DND-41 (cell line): ENCODE measurements at regions not wholly inside any gene's neighbourhood (a gene's known extent, or its start where the extent isn't known, plus 50 kb on each side); places are given as distances from the start of the nearest gene placed in this dataset.
"Not testable (repeated sequence)": the region's sequence is repeated elsewhere in the genome, so short reads cannot be mapped to it uniquely, and the experiment has no call there.

Experiments used
- ATAC-seq: fragments of 200-7000 bp; cut with Tn5 transposase; 3 replicates; pipeline ENCODE4 v1.9.1; 2021; ENCODE audit warnings: low read depth; ENCODE audit not compliant: insufficient read depth
- DNase-seq: peaks from one replicate; pipeline ENCODE4 v3.0.0-alpha.2; 2020
- H2AFZ ChIP-seq: 2 replicates; pipeline ENCODE4 v1.6.0; 2012; ENCODE audit warnings: low read depth, low read length
- H3K27ac ChIP-seq: 2 replicates; pipeline ENCODE4 v1.5.1; 2012; ENCODE audit warnings: low read length, inconsistent platforms
- H3K27me3 ChIP-seq: fragments of 200-600 bp; sonication (generic); 2 replicates; pipeline ENCODE4 v1.6.0; 2012; ENCODE audit warnings: low read length, mild to moderate bottlenecking, inconsistent platforms; ENCODE audit not compliant: insufficient read depth, poor library complexity
- H3K36me3 ChIP-seq: 2 replicates; pipeline ENCODE4 v1.5.1; 2012; ENCODE audit warnings: low read length, inconsistent platforms; ENCODE audit not compliant: insufficient read depth
- H3K4me1 ChIP-seq: 2 replicates; pipeline ENCODE4 v1.5.1; 2012; ENCODE audit warnings: mild to moderate bottlenecking, low read length; ENCODE audit not compliant: insufficient read depth
- H3K4me2 ChIP-seq: 2 replicates; pipeline ENCODE4 v1.6.0; 2012; ENCODE audit warnings: mild to moderate bottlenecking, moderate library complexity, low read length, inconsistent platforms; ENCODE audit not compliant: insufficient read depth
- H3K4me3 ChIP-seq, 2 experiments: fragments of 200-600 bp in 1 of 2; shearing (Covaris generic) in 1 of 2; 2 replicates each; pipeline ENCODE4 v1.5.1; 2012 to 2016; ENCODE audit warnings: inconsistent platforms in 2 of 2, low read length in 2 of 2, mild to moderate bottlenecking in 2 of 2, low read depth in 1 of 2, moderate library complexity in 1 of 2
- H3K79me2 ChIP-seq: 2 replicates; pipeline ENCODE4 v1.6.0; 2012; ENCODE audit warnings: low read length, inconsistent platforms; ENCODE audit not compliant: insufficient read depth
- H3K9ac ChIP-seq: 2 replicates; pipeline ENCODE4 v1.6.0; 2012; ENCODE audit warnings: low read depth, mild to moderate bottlenecking, inconsistent platforms, low read length, moderate library complexity
- H3K9me3 ChIP-seq: 2 replicates; pipeline ENCODE4 v1.5.1; 2012; ENCODE audit warnings: low read length, moderate library complexity, mild to moderate bottlenecking, inconsistent platforms; ENCODE audit not compliant: insufficient read depth, severe bottlenecking
- H4K20me1 ChIP-seq: 2 replicates; pipeline ENCODE4 v1.6.0; 2012; ENCODE audit warnings: low read length; ENCODE audit not compliant: insufficient read depth

- not testable (repeated sequence) for ATAC-seq, H3K27ac ChIP-seq, H3K79me2 ChIP-seq, H3K27me3 ChIP-seq, DNase-seq, H4K20me1 ChIP-seq, H3K36me3 ChIP-seq, H3K9me3 ChIP-seq
- peak overlapping the region; percentile 62 for H3K4me2 ChIP-seq
- H2AFZ ChIP-seq = peak overlapping the region; percentile 47
- H3K4me1 ChIP-seq = peaks cover 15% of the 10 kb centered on the region
- peak overlapping the region in 1 of 2 experiments; percentile 75; a peak in 3 of 4 replicates for H3K4me3 ChIP-seq
- H3K9ac ChIP-seq = peak overlapping the region; percentile 37; the same call in 1 of the 2 replicates
These were observed 190.1 kb downstream of the ADRA2C start for GRCh38 chr4:3956165-3956867.

DNA sequence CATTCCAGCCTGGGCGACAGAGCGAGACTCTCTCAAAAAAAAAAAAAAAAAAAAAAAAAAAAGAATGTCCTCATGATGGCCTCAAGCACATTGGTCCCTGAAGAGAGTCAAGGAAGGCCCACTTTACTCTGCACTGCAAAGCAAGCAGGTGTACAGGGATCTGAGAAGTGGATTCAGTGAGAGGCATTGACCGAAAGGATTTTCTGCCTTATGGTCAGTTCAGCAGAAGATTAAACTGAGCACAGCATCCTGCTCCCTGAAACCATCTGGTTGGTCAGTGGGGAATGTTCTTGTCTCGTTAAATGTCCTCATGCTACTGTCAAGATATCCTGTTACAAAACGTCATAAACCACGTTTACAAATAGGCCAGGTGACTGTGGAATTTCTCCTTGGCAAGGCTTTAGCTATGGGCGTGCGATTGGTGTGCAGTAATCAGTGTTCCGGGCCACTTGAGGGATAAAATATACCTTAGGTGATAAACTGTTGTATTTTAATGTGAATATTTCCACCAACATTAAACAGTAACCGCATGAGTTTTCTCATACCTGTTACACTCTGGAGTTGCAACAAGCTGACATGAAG, 195.0 kb downstream of the ADRA2C start:
- H3K9ac ChIP-seq, H3K4me3 ChIP-seq, H3K4me2 ChIP-seq, H3K4me1 ChIP-seq, H4K20me1 ChIP-seq, ATAC-seq, H2AFZ ChIP-seq, H3K27ac ChIP-seq, H3K27me3 ChIP-seq, DNase-seq, H3K36me3 ChIP-seq, H3K9me3 ChIP-seq, H3K79me2 ChIP-seq: not testable (repeated sequence)

- H3K9ac ChIP-seq, H3K4me3 ChIP-seq, H3K27ac ChIP-seq, H3K9me3 ChIP-seq, H3K4me1 ChIP-seq, H2AFZ ChIP-seq, H3K79me2 ChIP-seq, H4K20me1 ChIP-seq, H3K4me2 ChIP-seq, DNase-seq, H3K27me3 ChIP-seq, ATAC-seq, H3K36me3 ChIP-seq: not testable (repeated sequence)
These were observed 198.5 kb downstream of the ADRA2C start for GRCh38 chr4:3964572-3965278.

GRCh38 chr4:3967204-3967603, 201.0 kb downstream of the ADRA2C start:
- H2AFZ ChIP-seq, ATAC-seq: not testable (repeated sequence)

GRCh38 chr4:3972626-3973025, 206.4 kb downstream of the ADRA2C start:
- H2AFZ ChIP-seq, H3K9ac ChIP-seq, H3K4me3 ChIP-seq, H3K27me3 ChIP-seq, DNase-seq, H3K79me2 ChIP-seq, ATAC-seq, H3K27ac ChIP-seq, H4K20me1 ChIP-seq, H3K36me3 ChIP-seq, H3K4me1 ChIP-seq, H3K9me3 ChIP-seq, H3K4me2 ChIP-seq: not testable (repeated sequence)

More at GRCh38 chr4:3967204-3967603, 201.0 kb downstream of the ADRA2C start:
- H3K27ac ChIP-seq, H3K4me2 ChIP-seq, H3K36me3 ChIP-seq, H3K9me3 ChIP-seq, H3K9ac ChIP-seq, H3K4me1 ChIP-seq, DNase-seq, H3K79me2 ChIP-seq, H4K20me1 ChIP-seq, H3K27me3 ChIP-seq, H3K4me3 ChIP-seq: not testable (repeated sequence)

DNA sequence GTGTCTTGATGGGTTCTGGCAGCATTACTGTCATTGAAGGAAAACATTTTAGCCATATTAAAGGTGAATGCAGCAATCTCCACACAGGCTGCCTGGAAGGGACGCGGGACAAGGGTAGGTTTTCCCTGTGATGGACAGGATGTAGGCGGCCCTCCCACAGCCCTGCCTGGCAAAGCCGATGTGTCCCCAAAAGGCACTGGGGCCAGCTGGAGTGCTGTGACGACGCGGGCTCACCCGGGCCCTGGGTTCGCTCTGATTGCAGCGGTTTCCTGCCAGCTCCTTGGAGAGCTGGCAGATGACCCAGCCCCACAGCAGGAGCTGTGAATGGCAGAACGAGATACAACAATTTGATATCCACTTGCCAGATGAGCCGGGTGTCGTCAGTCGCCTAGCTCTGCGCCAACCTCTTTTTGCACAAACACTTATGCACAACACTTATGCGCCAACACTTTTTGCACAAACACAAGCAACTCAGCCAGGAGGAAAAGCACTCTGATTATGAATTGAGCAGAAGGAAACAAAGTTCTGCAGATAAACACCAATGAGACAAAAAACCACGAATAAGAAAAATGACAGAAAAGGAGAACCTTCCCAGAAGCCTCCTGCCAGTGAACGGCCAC, 207.5 kb downstream of the ADRA2C start:
- not testable (repeated sequence) for H3K4me3 ChIP-seq, DNase-seq, H3K36me3 ChIP-seq, H3K27me3 ChIP-seq, H2AFZ ChIP-seq, H3K4me2 ChIP-seq, H4K20me1 ChIP-seq, H3K9ac ChIP-seq, H3K27ac ChIP-seq, H3K9me3 ChIP-seq, ATAC-seq, H3K4me1 ChIP-seq, H3K79me2 ChIP-seq

DNA sequence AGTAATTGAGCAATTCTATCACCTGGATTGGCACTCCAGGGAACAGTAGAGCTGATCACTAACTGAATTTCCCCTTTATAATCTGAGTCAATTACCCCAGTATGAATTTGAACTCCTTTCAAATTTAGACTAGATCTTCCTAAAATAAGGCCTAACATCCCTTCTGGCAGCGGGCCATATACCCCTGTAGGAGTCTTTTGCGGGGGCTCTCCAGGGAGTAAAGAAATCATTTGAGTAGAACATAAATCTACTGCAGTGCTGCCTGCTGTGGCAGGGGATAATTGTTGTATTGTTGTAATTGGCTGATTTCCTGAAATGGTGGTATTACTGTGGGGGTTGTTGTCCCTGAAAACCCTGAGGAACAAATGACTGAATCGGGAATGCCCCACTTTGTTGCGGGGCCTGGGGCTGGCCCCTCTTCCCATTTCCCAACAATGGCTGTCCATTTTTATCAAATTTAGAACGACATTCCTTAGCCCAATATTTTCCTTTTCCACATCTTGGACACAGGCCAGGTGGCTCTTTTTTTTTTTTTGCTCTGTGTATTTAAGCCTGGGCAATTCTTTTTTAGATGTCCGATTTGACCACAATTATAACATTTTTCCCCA, 217.4 kb downstream of the ADRA2C start:
- H3K36me3 ChIP-seq, H3K4me3 ChIP-seq, H3K9me3 ChIP-seq, ATAC-seq, H3K4me1 ChIP-seq, H3K4me2 ChIP-seq, H3K79me2 ChIP-seq, DNase-seq, H3K9ac ChIP-seq, H3K27me3 ChIP-seq, H4K20me1 ChIP-seq, H3K27ac ChIP-seq, H2AFZ ChIP-seq: not testable (repeated sequence)
